GM19023 (cell line): ENCODE measurements at regions not wholly inside any gene's neighbourhood (a gene's known extent, or its start where the extent isn't known, plus 50 kb on each side); places are given as distances from the start of the nearest gene placed in this dataset.

Experiments
- ATAC-seq: cut with Tn5 transposase; IDR thresholded peaks from one replicate; pipeline ENCODE4 v1.9.1; 2021; ENCODE audit warnings: mild to moderate bottlenecking, moderate library complexity; ENCODE audit not compliant: unreplicated experiment

- no peak for ATAC-seq
These were observed 169.3 kb upstream of the BLID start for GRCh38 chr11:122285070-122285988.

- ATAC-seq: no peak
These were observed 164.9 kb upstream of the BLID start for GRCh38 chr11:122280870-122281269.

- no peak for ATAC-seq
These were observed 163.2 kb upstream of the BLID start for GRCh38 chr11:122279194-122279593.

- ATAC-seq: no peak
These were observed 161.5 kb upstream of the BLID start for GRCh38 chr11:122277493-122277892.

GRCh38 chr11:122276221-122276620 lies 160.2 kb upstream of the BLID start:
- ATAC-seq: no peak

GRCh38 chr11:122275508-122275907 lies 159.5 kb upstream of the BLID start:
- no peak for ATAC-seq

GRCh38 chr11:122273476-122274191 lies 157.6 kb upstream of the BLID start:
- no peak for ATAC-seq

GRCh38 chr11:122271745-122272144 lies 155.7 kb upstream of the BLID start:
- no peak for ATAC-seq

GRCh38 chr11:122271137-122271536 lies 155.1 kb upstream of the BLID start:
- ATAC-seq: no peak

- ATAC-seq: no peak
These were observed 154.5 kb upstream of the BLID start for GRCh38 chr11:122270535-122270934.

- no peak for ATAC-seq
These were observed 153.8 kb upstream of the BLID start for GRCh38 chr11:122269824-122270223.

GRCh38 chr11:122268601-122269130 lies 152.7 kb upstream of the BLID start:
- no peak for ATAC-seq

GRCh38 chr11:122267602-122268001 lies 151.6 kb upstream of the BLID start:
- no peak for ATAC-seq

GRCh38 chr11:122265981-122266380 lies 150.0 kb upstream of the BLID start:
- no peak for ATAC-seq

GRCh38 chr11:122264121-122264520 lies 148.1 kb upstream of the BLID start:
- no peak for ATAC-seq

GRCh38 chr11:122261546-122261945 lies 145.5 kb upstream of the BLID start:
- no peak for ATAC-seq

- ATAC-seq: no peak
These were observed 143.3 kb upstream of the BLID start for GRCh38 chr11:122259195-122259821.

- no peak for ATAC-seq
These were observed 142.6 kb upstream of the BLID start for GRCh38 chr11:122258446-122259194.

GRCh38 chr11:122253589-122254231 lies 137.7 kb upstream of the BLID start:
- no peak for ATAC-seq

GRCh38 chr11:122248939-122249338 lies 132.9 kb upstream of the BLID start:
- ATAC-seq: no peak
